Jurkat, Clone E6-1 (cell line): ENCODE measurements at regions not wholly inside any gene's neighbourhood (a gene's known extent, or its start where the extent isn't known, plus 50 kb on each side); places are given as distances from the start of the nearest gene placed in this dataset.
A peak's percentile ranks its signal among the peaks of the same experiment; 100 is the strongest.
"Not testable (repeated sequence)": the region's sequence is repeated elsewhere in the genome, so short reads cannot be mapped to it uniquely, and the experiment has no call there.

Experiments used
- DNase-seq: peaks from one replicate; pipeline ENCODE4 v3.0.0-alpha.2; 2011; ENCODE audit warnings: low read depth, low spot score
- H3K4me3 ChIP-seq: 2 replicates; pipeline ENCODE4 v1.5.1; 2011; ENCODE audit warnings: mild to moderate bottlenecking, low read length, control low read depth, moderate library complexity

DNA sequence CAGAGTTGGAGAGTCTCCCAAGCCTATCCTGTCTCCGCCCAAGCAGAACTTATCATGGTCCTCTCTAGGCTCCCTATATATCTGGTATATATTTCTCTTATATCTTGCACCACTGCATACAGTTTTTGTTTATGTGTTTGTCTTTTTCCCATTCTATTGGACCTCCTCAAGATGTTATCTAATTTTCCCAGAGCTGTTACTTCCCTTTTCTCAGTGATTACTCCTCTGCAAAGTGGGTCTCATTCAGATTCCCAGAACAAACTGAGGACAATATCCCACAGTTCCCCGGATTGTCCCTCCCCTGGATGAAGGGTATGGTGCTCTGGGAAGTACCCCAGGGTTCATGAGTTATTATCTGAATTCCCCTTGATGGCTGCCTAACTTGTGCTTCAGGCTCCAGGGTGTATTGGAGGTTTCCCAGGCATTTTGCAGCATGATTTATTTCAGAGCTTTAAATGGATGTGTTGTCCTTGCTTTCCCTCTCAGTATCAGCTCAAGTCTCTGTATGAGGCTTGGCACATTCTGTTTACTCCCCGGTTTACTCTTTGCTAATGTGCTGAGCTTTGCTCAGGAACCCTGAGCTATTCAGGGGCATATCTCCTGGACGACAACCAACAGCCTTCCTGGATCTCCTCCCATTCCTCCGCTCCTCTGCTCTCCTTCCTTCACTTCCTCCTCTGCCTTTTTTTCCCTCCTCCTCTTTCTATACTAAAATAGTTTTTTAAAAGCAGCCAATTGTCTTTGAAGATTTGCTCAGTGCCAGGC, 329.3 kb downstream of the SPRY2 start:
- no peak overlapping the region for H3K4me3 ChIP-seq
- no peak for DNase-seq

DNA sequence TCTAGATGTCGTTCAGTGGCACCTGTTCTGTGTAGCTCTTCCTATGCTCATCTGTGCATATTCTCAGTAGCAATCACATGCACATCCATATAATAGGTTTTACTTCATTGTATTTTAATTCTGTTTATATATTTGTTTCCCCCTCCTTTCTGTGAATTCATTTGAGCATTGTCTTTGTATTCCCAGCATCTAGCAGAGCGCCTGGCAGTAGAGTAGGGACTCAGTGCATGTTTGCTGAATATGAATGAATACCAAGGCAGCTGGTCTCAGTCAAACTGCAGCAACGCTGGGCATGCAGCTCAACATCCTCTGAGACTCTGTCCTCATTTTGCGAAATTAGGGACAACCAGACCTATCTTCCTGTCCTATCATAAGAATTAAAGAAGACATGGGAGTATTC, 330.1 kb downstream of the SPRY2 start:
- H3K4me3 ChIP-seq, result no peak overlapping the region
- DNase-seq, result no peak

DNA sequence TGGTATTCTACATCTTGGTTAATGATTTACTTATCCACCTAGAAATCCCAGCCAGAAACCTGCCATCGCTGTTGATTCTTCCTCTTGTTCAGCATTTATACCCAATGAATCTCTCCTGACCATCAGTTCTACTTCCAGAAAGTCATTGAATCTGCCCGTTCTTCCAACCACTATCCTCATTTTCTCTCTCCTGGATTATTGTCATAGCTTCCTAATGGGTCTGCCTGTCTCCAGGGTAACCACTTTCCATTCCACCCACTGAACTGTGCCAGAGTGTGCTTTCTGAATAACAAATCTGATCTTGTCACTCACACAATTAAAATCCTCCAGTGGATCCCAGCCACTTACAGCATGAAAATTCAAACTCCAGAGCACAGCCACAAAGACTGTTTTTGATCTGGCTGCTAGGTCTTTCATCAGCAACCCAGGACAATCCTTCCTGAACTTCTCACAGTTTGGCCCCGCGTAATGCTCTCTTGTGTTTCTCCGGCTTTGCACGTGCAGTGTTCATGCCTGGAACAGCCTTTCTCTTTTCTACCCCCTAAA, 330.6 kb downstream of the SPRY2 start:
- DNase-seq, result no peak
- no peak overlapping the region for H3K4me3 ChIP-seq

DNA sequence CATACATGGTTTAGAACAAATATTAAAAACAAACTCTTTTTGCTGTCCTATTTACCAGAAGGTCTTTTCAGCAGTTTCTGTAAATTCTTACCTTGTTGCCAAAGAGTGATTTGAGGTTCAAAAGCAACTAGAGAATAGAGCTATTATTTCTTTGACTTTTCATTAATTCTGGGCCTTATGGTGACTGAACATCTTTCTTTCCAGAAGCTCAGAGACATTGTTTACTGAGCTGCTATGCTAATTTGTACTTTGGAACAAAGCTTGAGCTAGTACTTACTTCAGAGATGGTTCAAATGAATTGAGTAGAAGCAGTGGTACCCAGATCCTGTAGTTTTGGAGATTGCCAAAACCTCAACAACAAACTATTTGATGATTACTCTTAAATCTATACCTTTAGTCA, 331.2 kb downstream of the SPRY2 start:
- DNase-seq, result no peak
- no peak overlapping the region for H3K4me3 ChIP-seq

DNA sequence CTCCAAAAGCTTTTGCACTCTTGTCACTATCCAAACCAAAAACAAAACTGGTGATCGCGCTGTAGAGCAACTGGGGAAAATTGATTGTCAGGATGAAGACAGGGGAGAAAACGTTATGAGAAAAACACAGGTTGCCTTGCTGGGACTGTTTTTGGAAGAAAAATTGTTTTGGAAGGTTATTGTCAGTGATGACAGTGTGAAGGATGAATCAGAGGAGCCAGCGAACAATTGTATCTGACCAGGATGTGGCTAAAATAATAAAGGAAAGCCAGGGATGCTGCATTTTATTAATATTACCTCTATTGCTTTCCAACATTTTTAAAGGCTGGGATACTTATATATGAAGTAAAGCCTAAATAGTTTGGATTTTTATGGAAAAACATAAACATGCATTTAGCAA, 334.0 kb downstream of the SPRY2 start:
- H3K4me3 ChIP-seq, result no peak overlapping the region

DNA sequence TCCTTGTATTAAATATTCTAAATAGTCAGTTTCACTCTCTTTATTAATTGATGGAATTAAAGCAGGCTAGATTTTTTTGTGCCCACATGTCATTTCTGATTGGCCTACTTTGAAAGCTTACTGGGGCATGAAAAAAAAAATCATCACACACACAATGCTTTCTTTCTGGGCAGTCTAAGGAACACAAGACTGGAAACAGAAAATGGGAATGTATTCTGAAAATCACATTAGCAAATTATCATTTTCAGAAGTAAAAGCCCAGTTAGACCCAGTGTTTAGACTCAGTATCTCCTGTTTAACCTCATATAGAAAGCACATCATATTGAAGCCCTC, 339.4 kb downstream of the SPRY2 start:
- H3K4me3 ChIP-seq, result no peak overlapping the region

More for the DNA sequence above, 334.0 kb downstream of the SPRY2 start:
- no peak for DNase-seq

DNA sequence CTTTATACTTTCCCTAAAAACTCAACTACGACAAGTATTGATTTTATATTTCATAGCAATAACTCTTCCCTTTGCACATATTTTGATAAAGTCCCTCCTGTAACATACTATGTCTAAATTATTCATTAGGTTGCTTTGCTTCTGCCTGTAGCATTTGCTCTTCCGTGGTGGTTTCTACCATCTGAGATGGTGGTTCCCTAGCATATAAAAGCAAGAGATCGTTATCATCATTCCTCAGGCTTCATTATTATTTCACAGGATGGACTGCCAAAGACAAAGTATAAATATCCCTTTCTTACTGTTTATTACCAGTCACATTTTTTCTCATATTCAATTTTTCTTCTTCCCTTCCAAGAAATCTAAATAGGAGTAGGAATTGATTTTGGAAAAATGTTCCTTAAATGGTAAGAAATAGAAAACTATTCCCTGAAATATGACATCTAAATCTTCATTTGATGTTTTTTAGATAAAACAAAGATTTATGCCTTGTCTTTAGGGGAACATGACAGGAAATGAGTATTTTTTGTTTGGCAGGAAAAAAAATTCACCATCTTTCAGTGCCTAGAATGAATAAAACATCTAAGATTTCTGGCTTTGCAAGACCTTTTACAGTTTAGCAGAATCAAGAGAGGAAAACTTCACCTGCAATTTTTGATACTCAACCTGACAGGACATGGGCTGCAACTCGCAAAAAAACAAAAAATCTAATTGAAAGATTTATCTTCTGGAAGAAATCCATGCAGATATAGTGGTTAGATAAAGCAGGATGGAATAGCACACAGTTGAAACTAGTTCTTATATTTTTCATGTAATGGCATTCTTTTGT, 340.0 kb downstream of the SPRY2 start:
- H3K4me3 ChIP-seq, result no peak overlapping the region
- DNase-seq, result no peak

More for the DNA sequence above, 339.4 kb downstream of the SPRY2 start:
- DNase-seq, result no peak

DNA sequence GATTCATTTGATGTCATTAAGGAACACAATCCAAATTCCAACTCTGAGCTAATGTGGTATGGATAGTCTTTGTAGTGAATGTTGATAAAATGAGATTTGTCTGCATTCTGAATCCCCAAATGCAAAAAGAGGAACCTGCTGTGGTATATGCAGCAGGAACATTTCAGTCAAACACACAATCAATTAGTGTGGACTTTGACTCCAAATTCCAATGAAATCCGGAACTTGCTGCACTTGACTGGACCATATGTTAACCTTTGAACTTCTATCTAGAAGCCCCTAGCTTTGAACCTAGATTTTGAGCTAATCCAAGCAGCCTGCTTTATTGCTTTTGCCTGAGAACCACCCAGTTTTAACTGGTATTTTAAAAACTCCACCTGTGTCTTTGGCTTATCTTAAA, 341.3 kb downstream of the SPRY2 start:
- no peak for DNase-seq

DNA sequence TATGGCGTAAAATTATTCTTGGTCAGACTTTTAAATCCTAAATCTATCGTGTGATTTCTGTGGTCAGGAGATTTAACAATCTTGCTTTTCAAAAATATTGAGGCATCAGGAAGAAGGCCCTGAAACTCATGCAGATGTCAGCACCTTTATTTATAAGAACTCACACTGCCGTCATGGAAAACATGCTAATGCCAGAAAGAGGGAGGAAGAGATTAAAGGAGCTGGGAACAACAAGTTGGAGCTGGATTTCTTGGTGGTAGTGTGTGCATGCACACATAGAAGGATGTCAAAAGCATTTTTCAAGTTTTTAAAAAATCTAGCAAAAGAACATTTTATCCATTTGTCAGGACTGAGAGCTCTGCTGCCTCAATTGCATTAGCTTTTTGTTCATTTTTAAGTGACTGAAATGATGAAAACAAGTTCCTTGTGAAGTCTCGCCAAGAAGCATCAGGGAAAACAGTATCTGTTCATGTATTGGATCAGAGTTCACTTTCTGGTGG, 342.5 kb downstream of the SPRY2 start:
- no peak overlapping the region for H3K4me3 ChIP-seq
- DNase-seq, result no peak

More for the DNA sequence above, 341.3 kb downstream of the SPRY2 start:
- H3K4me3 ChIP-seq, result no peak overlapping the region

DNA sequence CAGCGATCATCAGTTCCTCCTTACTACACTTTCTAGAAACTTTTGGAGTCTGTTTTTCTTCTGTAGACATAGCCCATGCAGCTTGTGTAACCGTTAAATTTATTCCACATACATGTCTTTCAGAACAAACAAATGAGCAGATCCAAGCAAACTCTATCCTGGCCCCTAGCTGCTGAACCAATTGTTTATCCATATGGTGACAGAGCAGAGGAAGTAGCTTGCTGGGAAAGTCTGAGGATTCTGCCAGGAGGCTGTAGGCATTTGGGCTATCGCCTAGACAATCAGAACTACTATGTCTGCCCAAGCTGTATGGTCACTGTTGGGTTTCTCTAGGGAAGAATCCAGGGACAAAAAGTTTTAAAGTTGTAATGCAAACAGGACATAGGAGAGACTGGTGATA, 343.7 kb downstream of the SPRY2 start:
- no peak for DNase-seq
- no peak overlapping the region for H3K4me3 ChIP-seq

DNA sequence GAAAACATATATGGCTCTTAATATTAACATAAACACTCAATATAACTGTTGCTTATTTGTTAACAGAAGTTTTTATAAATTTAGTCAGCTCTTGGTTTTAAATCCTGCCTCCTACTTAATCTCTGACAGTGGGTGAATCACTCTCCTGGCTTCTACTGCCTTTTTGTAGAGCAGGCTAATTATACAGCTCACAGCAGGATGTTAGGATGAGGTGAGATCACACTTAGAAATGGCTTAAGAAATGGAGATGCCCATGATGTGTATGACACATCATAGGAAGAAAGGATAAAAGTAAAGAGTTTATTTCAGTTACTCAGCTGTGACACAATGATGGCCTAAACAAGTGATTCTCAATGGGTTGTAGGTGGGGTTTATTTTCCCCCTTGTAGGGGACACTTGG, 345.6 kb downstream of the SPRY2 start:
- DNase-seq, result no peak
- no peak overlapping the region for H3K4me3 ChIP-seq

DNA sequence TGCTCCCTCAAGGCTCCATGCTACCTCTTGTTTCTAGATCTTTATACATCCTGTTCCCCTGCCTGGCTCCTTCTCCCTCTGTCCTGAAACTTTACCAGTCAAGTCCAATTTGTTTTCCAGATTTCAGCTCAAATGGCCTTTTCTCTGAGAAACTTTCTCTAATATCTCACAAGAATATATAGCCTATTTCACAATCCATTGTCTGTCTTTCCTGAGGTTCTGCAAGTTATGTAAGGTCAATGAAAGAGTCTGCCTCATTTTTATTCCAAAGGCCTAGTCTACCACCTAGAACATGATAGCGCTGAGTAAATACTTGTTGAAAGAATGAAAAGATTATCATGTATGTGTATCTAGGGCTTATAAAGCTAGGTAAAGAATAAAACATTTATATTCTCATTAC, 348.8 kb downstream of the SPRY2 start:
- DNase-seq, result no peak
- no peak overlapping the region for H3K4me3 ChIP-seq

DNA sequence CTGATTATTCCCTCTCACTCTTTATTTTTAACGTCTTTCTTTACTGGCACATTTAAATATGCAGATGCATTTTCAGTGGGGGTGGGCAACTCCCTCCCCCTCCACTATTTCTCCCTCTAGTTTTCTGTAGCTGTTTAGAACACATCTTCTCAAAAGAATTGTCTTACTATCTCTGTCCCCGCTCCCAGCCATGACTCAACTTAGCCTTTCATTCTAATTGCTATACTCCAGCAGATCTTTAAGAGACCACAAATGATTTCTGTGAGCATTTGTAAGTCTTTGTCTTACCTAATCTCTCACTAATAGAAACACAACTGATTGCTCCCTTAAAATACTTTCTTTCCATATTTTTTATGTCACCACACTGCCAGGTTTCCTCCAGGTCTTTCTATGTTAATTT, 350.9 kb downstream of the SPRY2 start:
- no peak for DNase-seq
- no peak overlapping the region for H3K4me3 ChIP-seq

DNA sequence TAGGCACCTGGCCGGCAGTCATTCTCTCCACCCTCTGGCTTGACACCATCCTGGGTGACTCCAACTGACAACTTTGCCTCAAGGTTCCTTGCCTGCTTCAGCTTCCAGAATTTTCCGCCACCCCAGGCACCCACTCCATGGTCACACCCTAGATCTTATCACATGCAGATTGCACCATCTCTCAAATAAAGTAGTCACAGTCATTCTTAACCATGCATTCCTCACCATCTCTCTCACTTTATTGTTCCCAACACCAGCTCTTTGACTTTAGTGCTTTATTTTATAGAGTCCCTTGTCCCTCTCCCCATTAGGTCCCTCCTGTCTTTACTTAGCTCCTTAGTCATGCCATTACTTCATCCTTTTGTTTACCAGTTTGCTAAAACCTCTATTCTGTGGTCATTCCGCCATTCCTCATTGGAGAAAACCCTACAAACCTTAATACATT, 351.7 kb downstream of the SPRY2 start:
- no peak for DNase-seq
- H3K4me3 ChIP-seq, result no peak overlapping the region

DNA sequence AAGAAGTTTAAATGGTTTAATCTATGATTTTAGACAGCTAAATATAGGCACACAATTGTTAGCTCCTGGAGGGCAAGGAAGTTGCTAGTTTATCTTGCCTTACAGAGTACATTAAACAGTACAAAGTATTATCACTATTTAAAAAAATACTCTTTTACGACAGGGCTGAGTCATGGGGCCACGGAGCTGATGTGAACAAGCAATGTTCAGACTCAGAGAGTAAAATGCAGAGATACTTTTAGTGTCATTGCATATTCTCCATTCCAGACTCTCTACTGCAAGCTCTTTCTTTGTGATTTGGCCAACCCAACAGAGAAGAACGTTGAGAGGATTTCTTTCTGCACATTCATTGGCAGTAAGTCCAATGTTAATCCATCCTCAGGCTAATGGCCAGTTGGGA, 352.4 kb downstream of the SPRY2 start:
- no peak for DNase-seq
- H3K4me3 ChIP-seq, result no peak overlapping the region

DNA sequence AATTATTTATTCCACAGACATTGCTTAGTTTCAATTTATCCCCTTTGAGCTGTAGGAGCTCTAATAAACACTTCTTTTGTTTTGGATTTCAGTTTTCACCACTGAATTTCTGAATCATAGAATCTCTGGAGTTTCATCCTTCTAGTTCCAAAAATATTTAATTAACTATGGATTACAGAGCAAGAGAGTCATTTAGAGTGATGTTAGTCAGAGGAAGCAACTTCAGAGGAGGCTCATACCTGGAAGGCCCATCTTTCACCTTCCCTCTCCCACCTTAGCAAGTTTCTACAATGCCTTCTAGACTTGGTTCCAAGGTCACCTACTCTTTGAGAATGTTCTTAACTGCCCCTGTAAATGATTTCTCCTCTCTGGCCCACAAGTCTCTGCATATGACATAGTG, 353.2 kb downstream of the SPRY2 start:
- no peak overlapping the region for H3K4me3 ChIP-seq
- DNase-seq, result no peak

DNA sequence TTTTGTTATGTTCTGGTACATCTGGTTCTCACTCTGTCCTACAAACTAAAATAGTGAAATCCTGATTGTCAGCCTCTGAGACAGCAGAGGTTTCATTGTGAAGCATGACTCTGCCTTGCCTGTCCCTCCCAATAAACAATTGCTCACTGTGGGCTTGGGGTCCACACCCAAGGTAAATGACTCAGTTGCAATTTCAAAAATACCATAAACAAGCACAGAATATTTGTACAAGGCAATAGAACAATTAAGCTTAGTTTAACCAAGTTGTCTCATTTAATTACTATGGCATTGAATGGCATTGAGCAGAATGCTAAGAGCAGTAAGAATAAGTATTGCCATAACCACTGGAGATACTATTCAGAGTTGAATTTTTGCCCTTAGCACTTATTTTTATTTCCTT, 353.6 kb downstream of the SPRY2 start:
- DNase-seq, result no peak
- no peak overlapping the region for H3K4me3 ChIP-seq

DNA sequence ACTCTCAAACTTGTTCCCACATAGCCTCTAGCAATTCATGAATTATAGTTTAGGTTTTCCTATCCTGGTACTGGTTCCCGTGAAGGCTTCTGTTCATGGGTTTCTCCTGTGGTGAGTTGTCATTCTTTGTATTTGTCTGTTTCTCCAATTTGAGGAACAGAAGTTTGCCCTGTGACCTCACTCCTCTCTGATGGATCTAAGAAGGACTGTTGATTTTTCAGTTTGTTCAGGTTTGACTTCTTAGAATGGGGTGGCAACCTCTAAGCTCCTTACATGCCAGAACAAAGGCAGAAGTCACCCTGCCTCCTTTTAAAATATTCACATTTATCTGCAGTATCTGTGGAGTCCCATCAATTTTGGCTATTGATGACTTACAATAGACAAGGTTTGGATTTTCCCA, 354.0 kb downstream of the SPRY2 start:
- no peak overlapping the region for H3K4me3 ChIP-seq
- no peak for DNase-seq

DNA sequence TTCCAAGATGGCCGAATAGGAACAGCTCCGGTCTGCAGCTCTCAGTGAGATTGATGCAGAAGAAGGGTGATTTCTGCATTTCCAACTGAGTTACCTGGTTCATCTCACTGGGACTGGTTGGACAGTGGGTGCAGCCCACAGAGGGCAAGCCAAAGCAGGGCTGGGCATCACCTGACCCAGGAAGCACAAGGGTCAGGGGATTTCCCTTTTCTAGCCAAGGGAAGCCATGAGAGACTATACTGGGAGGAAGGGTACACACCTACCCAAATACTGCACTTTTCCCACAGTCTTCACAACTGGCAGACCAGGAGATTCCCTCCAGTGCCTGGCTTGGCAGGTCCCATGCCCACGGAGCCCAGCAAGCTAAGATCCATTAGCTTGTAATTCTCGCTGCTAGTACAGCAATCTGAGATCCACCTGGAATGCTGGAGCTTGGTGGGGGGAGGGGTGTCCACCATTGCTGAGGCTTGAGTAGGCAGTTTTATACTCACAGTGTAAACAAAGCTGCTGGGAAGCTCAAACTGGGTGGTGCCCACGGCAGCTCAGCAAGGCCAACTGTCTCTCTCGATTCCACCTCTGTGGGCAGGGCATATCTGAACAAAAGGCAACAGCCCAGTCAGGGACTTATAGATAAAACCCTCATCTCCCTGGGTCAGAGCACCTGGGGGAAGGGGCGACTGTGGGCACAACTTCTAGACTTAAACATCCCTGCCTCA, 365.8 kb downstream of the SPRY2 start:
- not testable (repeated sequence) for DNase-seq, H3K4me3 ChIP-seq

DNA sequence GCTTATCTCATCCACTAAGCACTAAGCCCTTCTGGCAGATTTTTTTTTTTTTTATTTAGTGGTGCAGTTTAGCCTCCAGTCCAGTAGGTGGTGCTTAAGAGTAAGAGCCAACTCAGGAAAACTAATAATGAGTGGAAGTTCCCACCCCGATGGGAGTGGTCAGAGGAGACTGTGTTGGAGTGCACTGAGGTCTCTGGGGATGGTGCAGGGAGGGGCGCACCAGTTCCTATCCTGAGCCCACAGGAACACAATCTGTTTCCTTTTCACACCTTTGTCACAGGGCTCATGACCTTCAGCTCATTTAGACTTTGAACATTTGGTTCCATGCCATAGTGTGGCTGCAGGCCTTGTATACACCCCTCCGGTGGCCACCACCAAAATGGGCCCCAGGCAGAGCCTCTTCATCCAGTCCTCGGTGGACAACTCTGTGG, 367.4 kb downstream of the SPRY2 start:
- no peak overlapping the region for H3K4me3 ChIP-seq

More for the DNA sequence above, 367.4 kb downstream of the SPRY2 start:
- peak; percentile 23 for DNase-seq
